B cell (primary cell): ENCODE measurements at regions not wholly inside any gene's neighbourhood (a gene's known extent, or its start where the extent isn't known, plus 50 kb on each side); places are given as distances from the start of the nearest gene placed in this dataset.

ENCODE experiments used
- ATAC-seq: fragments of 200-7000 bp; cut with Tn5 transposase; one replicate; pipeline ENCODE4 v1.10.0; 2021; ENCODE audit warnings: low read depth, mild to moderate bottlenecking, moderate number of reproducible peaks, moderate library complexity
- CTCF ChIA-PET: fragments of 350-600 bp; sonication (Branson Sonifier 250); formaldehyde crosslinking; loops from one replicate; lab custom pipeline; 2021; ENCODE audit warnings: antibody characterized with exemption, inconsistent platforms; lab: Charles Lee
- POLR2A ChIA-PET: fragments of 350-600 bp; sonication (Branson Sonifier 250); formaldehyde crosslinking; loops from one replicate; lab custom pipeline; 2021; ENCODE audit warnings: antibody characterized with exemption; lab: Charles Lee
- DNase-seq: peaks from one replicate; pipeline ENCODE4 v3.0.0; 2013
- H2AFZ ChIP-seq: 2 replicates; pipeline ENCODE4 v1.6.1; 2012; ENCODE audit warnings: mild to moderate bottlenecking, low read depth, low read length; ENCODE audit not compliant: insufficient read depth, poor library complexity, severe bottlenecking
- H3K27ac ChIP-seq, 2 donors: 1 replicate in 1 of 2; 2 replicates in 1 of 2; pipeline ENCODE4 v1.5.1; 2012 to 2013; ENCODE audit warnings: low read length in 2 of 2, mild to moderate bottlenecking in 2 of 2, moderate library complexity in 1 of 2
- H3K27me3 ChIP-seq, 4 experiments: fragments of 200-600 bp in 1 of 4; sonication (generic) in 1 of 4; replicated peaks in 1 of 4; 1 replicate in 2 of 4; 2 replicates in 2 of 4; pipeline versions ENCODE4 v1.6.1 to v1.7.0; 2013 to 2016; ENCODE audit warnings: low read length in 3 of 4, mild to moderate bottlenecking in 2 of 4, mixed read lengths in 1 of 4, moderate library complexity in 1 of 4; ENCODE audit not compliant: insufficient read depth in 4 of 4, control insufficient read depth in 3 of 4; ENCODE audit errors: control extremely low read depth in 1 of 4
- H3K36me3 ChIP-seq, 2 experiments: replicated peaks in 1 of 2; 1 replicate in 1 of 2; 2 replicates in 1 of 2; pipeline versions ENCODE4 v1.6.1 to v1.7.1; 2013; ENCODE audit warnings: low read length in 1 of 2; ENCODE audit not compliant: insufficient read depth in 2 of 2, control insufficient read depth in 1 of 2; ENCODE audit errors: control extremely low read depth in 1 of 2, extremely low read depth in 1 of 2
- H3K4me1 ChIP-seq, 2 donors: fragments of 200-600 bp in 1 of 2; sonication (generic) in 1 of 2; 1 replicate in 1 of 2; 2 replicates in 1 of 2; pipeline versions ENCODE4 v1.5.1 to v1.6.1; 2013 to 2017; ENCODE audit warnings: low read length in 2 of 2; ENCODE audit not compliant: control insufficient read depth in 2 of 2, insufficient read depth in 2 of 2
- H3K4me2 ChIP-seq: replicated peaks from 2 replicates; pipeline ENCODE3; 2012; ENCODE audit warnings: mild to moderate bottlenecking, low read depth, low read length; ENCODE audit not compliant: poor library complexity, severe bottlenecking
- H3K4me3 ChIP-seq, 5 experiments: fragments of 200-600 bp in 1 of 5; sonication (generic) in 1 of 5; 1 replicate in 3 of 5; 2 replicates in 2 of 5; pipeline versions ENCODE4 v1.5.1 to v1.7.0; 2011 to 2016; ENCODE audit warnings: low read length in 4 of 5, mild to moderate bottlenecking in 4 of 5, low read depth in 2 of 5, control low read depth in 1 of 5, moderate library complexity in 1 of 5; ENCODE audit not compliant: insufficient read depth in 1 of 5; ENCODE audit errors: control extremely low read depth in 1 of 5, extremely low read depth in 1 of 5
- H3K79me2 ChIP-seq: fragments of 200-600 bp; sonication (generic); one replicate; pipeline ENCODE4 v1.6.0; 2016; ENCODE audit warnings: low read length; ENCODE audit not compliant: control insufficient read depth, insufficient read depth
- H3K9ac ChIP-seq: fragments of 200-600 bp; sonication (generic); 2 replicates; pipeline ENCODE4 v1.6.1; 2017; ENCODE audit warnings: mild to moderate bottlenecking, low read length, moderate library complexity
- H3K9me3 ChIP-seq, 3 donors: one replicate each; pipeline versions ENCODE4 v1.6.1 to v1.7.1; 2013; ENCODE audit warnings: low read length in 2 of 3; ENCODE audit not compliant: control insufficient read depth in 2 of 3, insufficient read depth in 1 of 3; ENCODE audit errors: control extremely low read depth in 1 of 3
- H4K20me1 ChIP-seq: 2 replicates; pipeline ENCODE4 v1.6.0; 2012; ENCODE audit warnings: mild to moderate bottlenecking, low read length; ENCODE audit not compliant: insufficient read depth, control insufficient read depth, poor library complexity, severe bottlenecking
- H3K27ac Mint-ChIP-seq: one replicate; pipeline ENCODE4 v1.8.0; 2021; ENCODE audit warnings: mixed read lengths
- H3K27me3 Mint-ChIP-seq: one replicate; pipeline ENCODE4 v1.8.0; 2021; ENCODE audit warnings: mixed read lengths
- H3K4me1 Mint-ChIP-seq: one replicate; pipeline ENCODE4 v1.8.0; 2021; ENCODE audit warnings: mixed read lengths
- H3K4me3 Mint-ChIP-seq: one replicate; pipeline ENCODE4 v1.8.0; 2021; ENCODE audit warnings: mixed read lengths
- H3K9me3 Mint-ChIP-seq: one replicate; pipeline ENCODE4 v1.8.0; 2022; ENCODE audit warnings: mixed read lengths; ENCODE audit not compliant: insufficient read depth
- CTCF ChIP-seq: fragments of 200-600 bp; IDR thresholded peaks from one replicate; pipeline ENCODE4 v1.8.0; 2022; ENCODE audit warnings: antibody characterized with exemption, mild to moderate bottlenecking
- EZH2 ChIP-seq: IDR thresholded peaks from 2 replicates; pipeline ENCODE4 v1.6.1; 2012; ENCODE audit warnings: borderline replicate concordance, low read depth, mild to moderate bottlenecking, moderate library complexity, low read length; ENCODE audit not compliant: insufficient read depth, poor library complexity, severe bottlenecking
- WGBS: methylation state at CpG from one replicate; pipeline ENCODE4 v1.1.5; 2013; ENCODE audit warnings: missing lambda C conversion rate; ENCODE audit not compliant: insufficient coverage; 5-methylcytosine and 5-hydroxymethylcytosine counted together
- intact Hi-C: fragments of 100-400 bp; cut with micrococcal nuclease; formaldehyde crosslinking; loops from one replicate; pipeline ENCODE4 v1.10.0; 2022

- intact Hi-C loops = no loop called here
- H3K27me3 ChIP-seq = no peaks in the 10 kb centered on the region
- H3K36me3 ChIP-seq = no peaks in the 10 kb centered on the region
- no peaks in the 10 kb centered on the region for H3K79me2 ChIP-seq
- no peaks in the 10 kb centered on the region for H3K4me1 ChIP-seq
- H3K9me3 Mint-ChIP-seq = no peaks in the 10 kb centered on the region
- ATAC-seq = no peak
- no peak overlapping the region for H3K9ac ChIP-seq
- ChIA-PET CTCF (no interaction called here), POLR2A (no interaction called here)
- no peak overlapping the region for H3K27ac Mint-ChIP-seq
- H3K27me3 Mint-ChIP-seq = peaks cover 6% of the 10 kb centered on the region
- no peaks in the 10 kb centered on the region for H4K20me1 ChIP-seq
- H2AFZ ChIP-seq = no peak overlapping the region
- H3K4me2 ChIP-seq = no peak overlapping the region
- DNase-seq = no peak
- whole genome bisulfite sequencing = 90% methylated on average over 8 of the region's 11 CpGs
- H3K27ac ChIP-seq = no peak overlapping the region
- H3K4me3 ChIP-seq = no peak overlapping the region
- H3K4me3 Mint-ChIP-seq = no peak overlapping the region
- H3K4me1 Mint-ChIP-seq = no peaks in the 10 kb centered on the region
- peaks cover 0 to 5% (median 0%) of the 10 kb centered on the region in 3 donors for H3K9me3 ChIP-seq
- TF ChIP-seq EZH2 (no peak), CTCF (no peak)
These were observed 95.9 kb upstream of the FOXQ1 start for GRCh38 chr6:1215884-1216487.

DNA sequence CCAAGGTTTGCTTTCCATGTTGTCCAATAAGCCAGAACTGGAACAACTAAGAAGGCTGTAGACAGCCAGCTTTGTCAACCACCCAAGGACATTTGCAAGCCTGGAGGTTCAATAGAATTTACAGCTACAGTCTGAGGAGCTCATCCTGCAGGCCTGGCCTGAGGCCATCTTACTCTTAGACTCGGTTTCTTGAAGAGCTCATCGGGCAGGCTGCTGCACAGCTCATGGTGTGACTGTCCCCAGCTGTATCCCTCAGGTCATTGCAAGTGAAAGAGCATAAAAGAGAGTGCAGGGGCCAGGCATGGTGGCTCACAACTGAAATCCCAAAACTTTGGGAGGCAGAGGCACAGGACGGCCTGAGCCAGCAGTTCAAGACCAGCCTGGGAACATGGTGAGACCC lies 96.9 kb upstream of the FOXQ1 start:
- Histone ChIP-seq H3K4me2 (no peak overlapping the region), H3K9me3 (peaks cover 0 to 5% (median 0%) of the 10 kb centered on the region in 3 donors), H2AFZ (no peak overlapping the region), H3K27me3 (no peaks in the 10 kb centered on the region), H4K20me1 (no peaks in the 10 kb centered on the region), H3K27ac (no peak overlapping the region), H3K79me2 (no peaks in the 10 kb centered on the region), H3K4me3 (no peak overlapping the region), H3K36me3 (no peaks in the 10 kb centered on the region), H3K4me1 (no peaks in the 10 kb centered on the region), H3K9ac (no peak overlapping the region)
- TF ChIP-seq EZH2 = no peak
- no peak for TF ChIP-seq CTCF
- intact Hi-C loops = no loop called here
- no peaks in the 10 kb centered on the region for H3K4me1 Mint-ChIP-seq
- 88% methylated on average over 3 of the region's 3 CpGs for WGBS
- ChIA-PET POLR2A (no interaction called here), CTCF (no interaction called here)
- H3K9me3 Mint-ChIP-seq = no peaks in the 10 kb centered on the region
- H3K27me3 Mint-ChIP-seq = peaks cover 6% of the 10 kb centered on the region
- no peak overlapping the region for H3K4me3 Mint-ChIP-seq
- no peak for ATAC-seq
- no peak for DNase-seq
- no peak overlapping the region for H3K27ac Mint-ChIP-seq
